GM18511 (cell line): ENCODE measurements at regions not wholly inside any gene's neighbourhood (a gene's known extent, or its start where the extent isn't known, plus 50 kb on each side); places are given as distances from the start of the nearest gene placed in this dataset.

ENCODE experiments used
- ATAC-seq: cut with Tn5 transposase; IDR thresholded peaks from one replicate; pipeline ENCODE4 v1.9.1; 2021; ENCODE audit warnings: mild to moderate bottlenecking, moderate library complexity; ENCODE audit not compliant: unreplicated experiment

DNA sequence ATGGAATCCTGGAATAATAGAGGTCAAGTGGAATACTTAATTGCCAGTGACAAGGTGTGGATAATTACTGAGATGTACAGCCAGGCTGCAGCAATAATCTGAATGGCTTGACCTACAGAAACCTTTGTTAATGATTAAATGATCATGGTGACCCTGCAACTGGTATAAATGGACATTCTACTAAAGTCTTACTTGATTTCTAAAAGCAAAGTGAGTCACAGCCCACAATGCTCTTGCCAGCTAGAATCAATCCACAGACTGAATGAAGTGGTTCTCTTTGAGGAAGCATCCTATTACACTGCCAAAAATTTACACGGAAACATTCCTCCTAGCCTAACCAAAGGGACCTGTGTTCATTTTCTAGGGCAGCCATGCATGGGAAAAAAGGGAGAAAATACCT is 518.5 kb downstream of the SOX5 start:
- ATAC-seq: no peak

DNA sequence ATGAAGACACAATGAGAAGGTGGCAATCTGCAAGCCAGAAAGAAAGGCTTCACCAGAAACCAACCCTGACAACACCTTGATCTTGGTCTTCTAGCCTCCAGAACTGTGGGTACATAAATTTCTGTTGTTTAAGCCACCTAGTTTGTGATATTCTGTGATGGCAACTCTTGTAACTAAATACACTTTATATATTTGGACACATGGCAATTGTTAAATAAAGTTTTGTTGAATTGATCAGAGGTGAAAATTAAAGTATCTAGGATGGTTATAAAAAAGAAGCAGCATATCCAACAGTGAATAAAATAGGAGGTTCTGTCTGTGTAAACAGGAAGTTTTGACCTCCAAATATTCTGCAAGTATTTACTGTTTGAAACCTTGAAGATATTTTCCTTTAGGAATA is 516.3 kb downstream of the SOX5 start:
- ATAC-seq: no peak

DNA sequence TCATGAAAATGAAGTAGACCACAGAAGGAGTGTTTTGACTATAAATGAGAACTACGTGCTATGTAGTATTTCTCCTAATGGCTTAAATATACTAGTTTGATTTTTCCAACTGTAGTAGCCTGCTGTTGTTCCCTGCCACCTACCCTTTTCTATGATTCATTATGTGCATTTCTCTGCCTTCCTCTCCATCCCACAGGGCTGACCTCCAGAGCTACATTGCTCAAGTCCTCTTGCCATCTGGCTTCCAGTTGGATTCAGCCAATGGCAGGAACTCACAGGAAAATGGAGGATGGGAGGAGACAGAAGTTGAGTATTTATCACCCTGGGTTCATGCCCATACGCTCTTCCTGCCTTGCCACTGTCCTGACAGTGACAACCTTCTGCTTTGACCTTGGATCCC is 515.3 kb downstream of the SOX5 start:
- no peak for ATAC-seq

DNA sequence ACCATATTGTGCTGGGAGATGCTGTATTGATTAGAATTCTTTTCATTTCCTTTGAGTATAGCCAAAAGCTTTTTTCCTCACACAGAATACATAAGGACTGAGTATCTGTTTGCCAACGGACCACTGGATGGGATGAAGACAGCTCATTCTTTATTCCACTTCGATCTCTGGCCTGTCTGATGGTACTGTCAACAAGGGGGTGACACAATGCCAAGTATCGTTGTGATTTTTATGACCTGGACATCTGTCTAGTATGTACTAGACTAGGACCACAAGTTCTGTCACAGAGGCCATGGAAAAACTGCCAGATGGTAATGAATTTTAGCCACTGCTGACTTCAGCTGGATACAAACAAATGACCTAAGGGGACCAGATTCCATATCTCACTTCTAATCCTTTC is 502.7 kb downstream of the SOX5 start:
- no peak for ATAC-seq

DNA sequence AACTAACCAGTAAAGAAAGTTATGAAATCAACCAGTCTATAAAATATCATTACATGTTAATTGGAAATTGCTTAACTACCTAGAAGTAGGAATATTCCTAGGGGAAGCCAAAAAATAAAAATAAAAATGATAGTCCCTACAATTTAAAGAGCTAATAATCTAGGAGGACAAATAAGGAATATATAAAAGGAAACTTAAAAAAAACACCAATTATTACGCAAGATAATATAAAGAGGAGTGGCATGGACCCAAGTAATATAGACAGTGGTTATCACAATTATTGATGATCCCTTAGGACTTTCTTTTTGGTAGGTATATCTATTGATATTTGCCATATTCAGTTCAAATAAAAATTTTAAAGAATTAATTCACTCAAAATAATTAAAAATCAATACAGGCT is 498.7 kb downstream of the SOX5 start:
- no peak for ATAC-seq

DNA sequence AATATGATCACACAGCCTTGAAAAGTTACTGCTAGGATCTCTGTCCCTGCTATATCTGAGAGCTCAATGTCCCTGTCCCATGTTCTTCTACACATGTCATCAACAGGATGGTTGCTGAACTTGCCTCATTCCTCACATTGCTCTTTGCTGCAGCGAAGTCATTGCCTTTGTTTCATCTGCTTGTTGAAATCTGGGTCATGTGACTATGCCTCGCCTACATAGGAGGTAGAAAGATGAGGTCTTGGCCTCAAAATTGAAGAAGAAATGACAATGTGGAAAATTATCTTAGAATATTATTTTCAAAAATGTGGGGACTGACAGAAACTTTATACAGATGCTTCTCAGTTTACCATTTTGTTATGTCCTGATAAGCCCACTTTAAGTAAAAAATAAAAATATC is 494.2 kb downstream of the SOX5 start:
- no peak for ATAC-seq

DNA sequence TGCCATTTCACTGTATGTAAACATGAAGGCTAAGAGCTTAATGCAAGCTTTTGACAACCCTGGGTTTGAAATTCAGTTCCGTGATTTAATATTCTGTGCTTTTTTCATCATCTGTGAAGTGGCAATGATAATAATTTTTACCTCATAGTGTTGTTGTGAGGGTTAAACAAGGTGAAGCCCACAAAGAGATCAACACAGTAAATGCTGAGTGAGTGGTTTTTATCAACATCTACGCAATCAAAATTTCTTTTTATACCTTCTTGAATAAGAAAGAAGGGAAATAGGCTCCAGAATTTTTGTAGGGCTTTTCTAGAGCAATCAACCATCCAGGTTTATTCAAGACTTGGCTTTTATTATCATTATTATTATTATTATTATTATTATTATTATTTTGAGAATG is 490.8 kb downstream of the SOX5 start:
- ATAC-seq: no peak

DNA sequence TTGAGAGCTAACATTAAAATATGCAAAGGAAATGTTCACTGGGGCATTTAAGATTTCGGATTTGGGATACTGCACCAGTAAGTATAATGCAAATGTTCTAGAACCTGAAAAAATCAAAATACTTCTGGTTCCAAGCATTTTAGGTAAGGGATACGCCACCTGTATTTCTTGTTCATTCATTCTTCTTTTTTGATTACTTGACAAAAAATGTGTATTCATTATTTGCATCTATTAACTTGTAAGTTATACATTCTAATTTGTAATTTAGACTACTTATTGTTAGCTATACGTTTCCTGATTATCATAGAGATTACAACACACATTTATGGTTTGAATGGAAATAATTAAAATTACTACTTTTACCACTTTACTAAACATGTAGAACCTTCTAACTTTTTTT is 486.9 kb downstream of the SOX5 start:
- no peak for ATAC-seq

DNA sequence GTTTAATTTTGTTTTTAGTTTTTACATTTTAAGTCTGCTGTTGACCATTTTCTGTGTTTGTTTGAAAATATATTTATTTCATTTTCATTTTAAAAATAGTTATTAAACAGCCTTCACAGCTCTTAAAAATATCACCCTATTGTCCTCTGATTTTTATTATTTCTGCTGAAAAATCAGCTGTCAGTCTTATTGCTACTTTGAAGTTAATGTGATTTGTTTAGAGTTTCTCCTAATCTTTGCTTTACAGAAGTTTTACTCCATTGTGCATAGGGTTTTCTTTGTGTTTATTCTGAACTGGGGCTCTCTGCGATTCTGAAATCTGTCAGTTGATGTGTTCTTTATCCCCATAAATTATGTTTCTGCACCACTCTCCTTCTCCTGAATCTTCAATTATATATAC is 486.3 kb downstream of the SOX5 start:
- ATAC-seq: no peak

DNA sequence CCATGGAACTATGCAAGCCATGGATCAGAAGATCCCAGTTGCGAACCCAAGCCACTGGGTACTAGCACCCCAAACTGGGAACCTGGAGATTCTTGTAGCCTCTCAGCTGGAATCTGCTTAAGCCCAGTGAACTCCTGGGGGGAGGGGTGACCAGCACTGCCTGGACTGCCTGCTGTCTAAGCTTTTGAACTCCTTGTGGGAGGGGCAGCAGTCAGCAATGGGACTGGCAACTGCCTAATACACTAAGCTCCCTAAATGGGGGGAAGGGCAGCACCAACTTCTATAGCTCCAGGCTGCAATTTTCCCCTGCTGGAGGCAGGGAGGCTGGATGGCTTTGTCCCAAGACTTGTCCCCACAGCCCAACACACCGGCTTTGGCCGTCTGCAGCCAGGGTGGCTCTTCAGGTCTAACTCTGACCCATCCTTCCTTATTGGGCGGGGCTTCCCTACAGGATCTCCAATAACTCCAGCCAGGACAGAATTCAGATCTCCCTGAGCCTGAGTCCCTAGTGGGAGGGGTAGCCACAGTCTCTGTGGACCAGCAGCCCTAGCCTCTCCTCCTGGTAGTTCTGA is 485.1 kb downstream of the SOX5 start:
- ATAC-seq: no peak

DNA sequence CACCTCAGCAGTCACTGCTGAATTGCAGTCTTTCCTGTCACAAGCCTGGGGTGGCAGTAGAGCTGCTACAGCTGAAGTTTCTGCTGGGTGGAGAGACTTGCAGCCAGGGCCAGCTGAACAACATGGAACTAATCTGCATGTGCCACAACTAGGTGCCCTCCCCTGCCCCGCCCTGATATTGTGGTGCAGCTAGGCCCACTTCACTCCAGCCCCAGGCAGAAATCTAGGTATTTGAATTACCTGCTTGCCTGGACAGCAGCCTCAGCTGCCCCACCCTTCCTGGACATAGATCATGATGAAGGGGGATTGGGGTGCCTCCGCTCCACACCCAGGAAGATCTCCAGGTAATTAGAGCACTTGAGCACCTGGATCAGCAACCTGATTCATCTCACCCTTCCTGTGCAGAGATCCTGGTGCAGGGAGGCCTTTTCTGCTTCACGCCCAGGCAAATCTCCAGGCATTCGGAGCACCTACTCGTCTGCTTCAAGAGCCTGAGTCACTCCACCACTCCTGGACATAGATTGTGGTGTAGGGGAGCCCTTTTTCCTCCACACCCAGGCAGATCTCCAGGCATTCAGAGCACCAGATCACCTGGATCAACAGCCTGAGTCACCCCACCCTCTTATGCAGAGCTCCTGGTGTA is 477.0 kb downstream of the SOX5 start:
- no peak for ATAC-seq

DNA sequence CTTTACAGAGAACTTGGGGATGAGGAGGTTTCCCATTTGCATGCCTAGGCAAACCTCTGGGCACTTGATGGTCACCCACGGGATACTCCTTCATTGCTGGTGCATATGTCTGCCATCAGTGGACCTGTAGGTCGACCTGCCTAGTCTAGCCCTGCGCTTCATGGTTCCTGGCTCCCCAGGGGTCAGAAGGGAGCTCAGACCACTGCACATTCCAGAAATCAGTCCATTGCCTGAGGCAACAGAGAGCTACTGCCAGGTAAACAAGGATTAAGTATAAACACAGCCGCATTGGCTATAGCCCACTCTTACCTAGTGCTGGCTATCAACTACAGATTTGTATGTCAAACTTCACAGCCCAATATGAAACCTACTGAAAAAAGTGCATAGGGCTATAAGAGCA is 476.4 kb downstream of the SOX5 start:
- ATAC-seq: no peak

DNA sequence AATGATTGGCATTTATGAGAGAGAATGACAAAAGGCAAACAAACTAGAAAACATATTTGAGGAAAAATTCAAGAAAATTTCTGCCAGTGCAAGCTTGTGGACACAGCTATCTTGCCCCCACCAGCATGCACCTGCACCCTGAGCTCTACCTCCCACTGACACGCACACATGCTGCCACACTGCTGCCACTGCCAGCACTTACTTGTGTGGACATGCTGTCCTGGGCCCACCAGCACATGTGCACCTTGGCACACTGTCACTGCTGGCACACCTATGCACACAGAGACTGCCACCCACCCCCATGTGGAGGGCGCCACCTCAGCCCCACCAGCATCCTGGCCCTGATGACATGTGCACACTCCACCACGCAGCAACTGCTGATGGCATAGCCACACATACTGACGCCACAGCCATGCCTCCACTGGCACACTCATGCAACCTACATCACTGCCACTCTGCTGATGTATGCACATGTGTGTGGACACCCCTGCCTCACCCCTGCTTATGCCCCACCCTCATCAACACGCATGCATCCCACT is 475.0 kb downstream of the SOX5 start:
- ATAC-seq: no peak
